NCI-H345 treated with DMSO at 0.1 percent for 48 hours (cell line): ENCODE measurements at regions not wholly inside any gene's neighbourhood (a gene's known extent, or its start where the extent isn't known, plus 50 kb on each side); places are given as distances from the start of the nearest gene placed in this dataset.

Source experiments
- DNase-seq: peaks from one replicate; lab custom pipeline; 2025; ENCODE audit not compliant: unreplicated experiment; lab: John Stamatoyannopoulos, UW

GRCh38 chr13:72181661-72182060 lies 314.7 kb upstream of the DACH1 start:
- DNase-seq: no peak

- no peak for DNase-seq
These were observed 313.4 kb upstream of the DACH1 start for GRCh38 chr13:72180253-72180952.

GRCh38 chr13:72174549-72174948 lies 307.5 kb upstream of the DACH1 start:
- no peak for DNase-seq

- no peak for DNase-seq
These were observed 303.6 kb upstream of the DACH1 start for GRCh38 chr13:72170571-72170970.

GRCh38 chr13:72168126-72168855 lies 301.3 kb upstream of the DACH1 start:
- no peak for DNase-seq

- no peak for DNase-seq
These were observed 299.2 kb upstream of the DACH1 start for GRCh38 chr13:72166102-72166650.

- no peak for DNase-seq
These were observed 298.3 kb upstream of the DACH1 start for GRCh38 chr13:72165276-72165675.

- no peak for DNase-seq
These were observed 297.8 kb upstream of the DACH1 start for GRCh38 chr13:72164811-72165210.

GRCh38 chr13:72163678-72164077 lies 296.7 kb upstream of the DACH1 start:
- DNase-seq: no peak

- no peak for DNase-seq
These were observed 294.0 kb upstream of the DACH1 start for GRCh38 chr13:72160977-72161376.

- DNase-seq: no peak
These were observed 289.8 kb upstream of the DACH1 start for GRCh38 chr13:72156760-72157159.

GRCh38 chr13:72153272-72153671 lies 286.3 kb upstream of the DACH1 start:
- no peak for DNase-seq

- no peak for DNase-seq
These were observed 284.2 kb upstream of the DACH1 start for GRCh38 chr13:72151241-72151640.

GRCh38 chr13:72150502-72150901 lies 283.5 kb upstream of the DACH1 start:
- DNase-seq: no peak

- no peak for DNase-seq
These were observed 282.7 kb upstream of the DACH1 start for GRCh38 chr13:72149701-72150100.

GRCh38 chr13:72146816-72147215 lies 279.8 kb upstream of the DACH1 start:
- DNase-seq: no peak

GRCh38 chr13:72145383-72145782 lies 278.4 kb upstream of the DACH1 start:
- DNase-seq: no peak

GRCh38 chr13:72144636-72145035 lies 277.6 kb upstream of the DACH1 start:
- no peak for DNase-seq

GRCh38 chr13:72141855-72142519 lies 275.0 kb upstream of the DACH1 start:
- no peak for DNase-seq

- DNase-seq: no peak
These were observed 272.2 kb upstream of the DACH1 start for GRCh38 chr13:72139192-72139591.

GRCh38 chr13:72132075-72132474 lies 265.1 kb upstream of the DACH1 start:
- DNase-seq: no peak

GRCh38 chr13:72129117-72129516 lies 262.1 kb upstream of the DACH1 start:
- no peak for DNase-seq
